Endothelial cell of umbilical vein (primary cell): ENCODE measurements at regions not wholly inside any gene's neighbourhood (a gene's known extent, or its start where the extent isn't known, plus 50 kb on each side); places are given as distances from the start of the nearest gene placed in this dataset.

ENCODE experiments used
- EZH2 ChIP-seq: IDR thresholded peaks from 2 replicates; pipeline ENCODE4 v1.6.1; 2012; ENCODE audit warnings: borderline replicate concordance, low read depth, mild to moderate bottlenecking, moderate library complexity, low read length, inconsistent platforms; ENCODE audit not compliant: severe bottlenecking
- POLR2A ChIP-seq: IDR thresholded peaks from 2 replicates; pipeline ENCODE4 v1.6.1; 2012; ENCODE audit warnings: low read depth, mild to moderate bottlenecking, control low read depth, low read length
- TF ChIP-seq, protein P1 (sequence below), 2 donors: IDR thresholded peaks; 1 replicate in 1 of 2; 2 replicates in 1 of 2; pipeline ENCODE4 v1.5.1; 2011; ENCODE audit warnings: low read length in 2 of 2, mild to moderate bottlenecking in 2 of 2, moderate library complexity in 2 of 2, control low read depth in 1 of 2, inconsistent platforms in 1 of 2, low read depth in 1 of 2; ENCODE audit not compliant: insufficient read depth in 1 of 2; ENCODE audit errors: extremely low read depth in 1 of 2
- TF ChIP-seq, protein P2 (sequence below): IDR thresholded peaks from 2 replicates; pipeline ENCODE4 v1.6.1; 2011; ENCODE audit not compliant: insufficient read depth, insufficient read length

DNA sequence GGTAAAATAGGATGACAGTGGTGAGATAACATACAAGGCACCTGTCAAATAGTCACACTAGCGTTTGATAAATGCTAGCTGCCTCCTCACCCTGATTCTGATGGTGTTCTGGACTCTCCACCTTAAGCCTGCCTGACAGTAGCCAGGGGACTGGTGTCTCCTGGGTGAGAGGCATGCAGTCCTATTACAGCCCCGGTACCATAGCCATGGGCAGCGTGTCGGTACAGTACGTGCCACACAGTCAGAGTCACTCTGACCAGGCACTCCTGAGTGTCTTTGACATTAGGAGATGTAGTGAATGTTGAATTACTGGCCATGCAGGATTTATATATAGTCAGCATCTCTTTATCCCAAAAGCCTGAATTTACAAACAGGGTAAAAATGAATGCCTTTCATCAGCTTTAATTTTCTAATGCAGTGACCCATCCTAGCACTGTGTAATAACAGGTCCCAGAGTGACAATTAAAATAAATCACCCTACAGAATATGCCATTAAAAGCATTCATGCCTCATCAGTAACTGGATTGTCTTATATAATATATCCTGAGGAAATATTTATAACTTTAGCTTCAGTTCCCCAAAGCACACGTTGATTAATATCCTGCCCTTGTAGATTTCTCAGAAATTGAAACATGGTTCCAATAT, 760.3 kb upstream of the SOX11 start:
- TF ChIP-seq, protein P1, sequence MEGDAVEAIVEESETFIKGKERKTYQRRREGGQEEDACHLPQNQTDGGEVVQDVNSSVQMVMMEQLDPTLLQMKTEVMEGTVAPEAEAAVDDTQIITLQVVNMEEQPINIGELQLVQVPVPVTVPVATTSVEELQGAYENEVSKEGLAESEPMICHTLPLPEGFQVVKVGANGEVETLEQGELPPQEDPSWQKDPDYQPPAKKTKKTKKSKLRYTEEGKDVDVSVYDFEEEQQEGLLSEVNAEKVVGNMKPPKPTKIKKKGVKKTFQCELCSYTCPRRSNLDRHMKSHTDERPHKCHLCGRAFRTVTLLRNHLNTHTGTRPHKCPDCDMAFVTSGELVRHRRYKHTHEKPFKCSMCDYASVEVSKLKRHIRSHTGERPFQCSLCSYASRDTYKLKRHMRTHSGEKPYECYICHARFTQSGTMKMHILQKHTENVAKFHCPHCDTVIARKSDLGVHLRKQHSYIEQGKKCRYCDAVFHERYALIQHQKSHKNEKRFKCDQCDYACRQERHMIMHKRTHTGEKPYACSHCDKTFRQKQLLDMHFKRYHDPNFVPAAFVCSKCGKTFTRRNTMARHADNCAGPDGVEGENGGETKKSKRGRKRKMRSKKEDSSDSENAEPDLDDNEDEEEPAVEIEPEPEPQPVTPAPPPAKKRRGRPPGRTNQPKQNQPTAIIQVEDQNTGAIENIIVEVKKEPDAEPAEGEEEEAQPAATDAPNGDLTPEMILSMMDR (IDR thresholded peaks at IDR 0.05; ENCODE audit: extremely low read depth in 1 of 2, insufficient read depth in 1 of 2, low read depth in 1 of 2, low read length in 2 of 2), result no peak
- TF ChIP-seq POLR2A (no peak), EZH2 (no peak)
- TF ChIP-seq, protein P2, sequence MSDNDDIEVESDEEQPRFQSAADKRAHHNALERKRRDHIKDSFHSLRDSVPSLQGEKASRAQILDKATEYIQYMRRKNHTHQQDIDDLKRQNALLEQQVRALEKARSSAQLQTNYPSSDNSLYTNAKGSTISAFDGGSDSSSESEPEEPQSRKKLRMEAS, result no peak
